Esophagus squamous epithelium (tissue), 5 donors: ENCODE measurements at regions not wholly inside any gene's neighbourhood (a gene's known extent, or its start where the extent isn't known, plus 50 kb on each side); places are given as distances from the start of the nearest gene placed in this dataset.

Experiments
- DNase-seq: peaks from one replicate; lab custom pipeline; 2025; lab: John Stamatoyannopoulos, UW
- H3K27ac ChIP-seq, 4 donors: fragments of 200-600 bp; sonication (generic); one replicate each; pipeline ENCODE4 v1.5.1; 2016 to 2019; ENCODE audit warnings: mild to moderate bottlenecking in 1 of 4
- H3K27me3 ChIP-seq, 4 donors: fragments of 200-600 bp; sonication (generic); 1 replicate in 3 of 4; 2 replicates in 1 of 4; pipeline versions ENCODE4 v1.5.1 to v1.6.0; 2017 to 2021; ENCODE audit warnings: antibody characterized with exemption in 1 of 4
- H3K36me3 ChIP-seq, 3 donors: fragments of 200-600 bp; sonication (generic); one replicate each; pipeline ENCODE4 v1.5.1; 2016 to 2019
- H3K4me1 ChIP-seq, 3 donors: fragments of 200-600 bp; sonication (generic); one replicate each; pipeline ENCODE4 v1.5.1; 2017 to 2019
- H3K4me3 ChIP-seq, 4 donors: fragments of 200-600 bp; sonication (generic); 1 replicate in 3 of 4; 2 replicates in 1 of 4; pipeline ENCODE4 v1.5.1; 2016 to 2019; ENCODE audit warnings: mild to moderate bottlenecking in 2 of 4, moderate library complexity in 1 of 4
- H3K9me3 ChIP-seq, 3 donors: fragments of 200-600 bp; sonication (generic); one replicate each; pipeline ENCODE4 v1.5.1; 2016 to 2019
- CTCF ChIP-seq, 6 experiments: fragments of 450-650 bp in 4 of 6; fragments of 200-600 bp in 2 of 6; sonication (generic) in 2 of 6; IDR thresholded peaks; one replicate each; pipeline ENCODE4 v1.5.1; 2016 to 2019; ENCODE audit warnings: antibody characterized with exemption in 6 of 6, mild to moderate bottlenecking in 4 of 6, moderate library complexity in 4 of 6
- POLR2A ChIP-seq, 4 donors: fragments of 450-650 bp; IDR thresholded peaks; one replicate each; pipeline ENCODE4 v1.6.1; 2017; ENCODE audit warnings: antibody characterized with exemption in 4 of 4, mild to moderate bottlenecking in 4 of 4, moderate library complexity in 3 of 4
- WGBS, 2 donors: methylation state at CpG; one replicate each; pipeline ENCODE4 v1.1.5; 2018; 5-methylcytosine and 5-hydroxymethylcytosine counted together
- intact Hi-C: fragments of 100-400 bp; cut with DNase I; formaldehyde crosslinking; loops from one replicate; pipeline ENCODE4 v1.15.0; 2022
- donor health status: DM: yes; HTN: yes; CAD: no.

- Histone ChIP-seq H3K36me3 (no peaks in the 10 kb centered on the region), H3K9me3 (no peaks in the 10 kb centered on the region), H3K4me1 (peaks cover 0 to 31% (median 9%) of the 10 kb centered on the region in 3 donors), H3K27me3 (peaks cover 0 to 5% (median 0%) of the 10 kb centered on the region in 4 donors), H3K4me3 (peak overlapping the region; percentile 65 to 94 (median 86)), H3K27ac (peak overlapping the region; percentile 87 to 98 (median 93))
- intact Hi-C loops, result no loop called here
- DNase-seq, result no peak
- TF ChIP-seq CTCF (IDR thresholded peaks at IDR 0.05), result no peak
- TF ChIP-seq POLR2A (IDR thresholded peaks at IDR 0.05), result peak in 2 of 4 donors; percentile 45 to 61
- 0% methylated on average over 3 of the region's 110 CpGs; no CpG with 5 or more reads in 1 of the 2 donors for WGBS, 2 donors
Measured at GRCh38 chr10:91162495-91163268, 57.8 kb upstream of the PCGF5 start.

- peak in 2 of 4 donors; percentile 48 to 56 for TF ChIP-seq POLR2A (IDR thresholded peaks at IDR 0.05)
- no peak for TF ChIP-seq CTCF (IDR thresholded peaks at IDR 0.05)
- Histone ChIP-seq H3K27me3 (peaks cover 0 to 5% (median 0%) of the 10 kb centered on the region in 4 donors), H3K36me3 (no peaks in the 10 kb centered on the region), H3K4me1 (peaks cover 0 to 31% (median 9%) of the 10 kb centered on the region in 3 donors), H3K9me3 (no peaks in the 10 kb centered on the region), H3K27ac (peak overlapping the region; percentile 85 to 98 (median 93)), H3K4me3 (peak overlapping the region; percentile 65 to 94 (median 86))
- intact Hi-C loops, result no loop called here
- DNase-seq, result peak; percentile 7
- WGBS, 2 donors, result 0% methylated on average over 2 of the region's 77 CpGs; no CpG with 5 or more reads in 1 of the 2 donors
Measured at GRCh38 chr10:91163269-91163868, 57.1 kb upstream of the PCGF5 start.

- TF ChIP-seq POLR2A (IDR thresholded peaks at IDR 0.05), result peak in 2 of 4 donors; percentile 1 to 29
- no peak for TF ChIP-seq CTCF (IDR thresholded peaks at IDR 0.05)
- no peaks in the 10 kb centered on the region for H3K36me3 ChIP-seq
- WGBS, 2 donors, result 5 to 10% methylated on average over 8 to 27 of the region's 38 CpGs
- peak; percentile 40 for DNase-seq
- no peaks in the 10 kb centered on the region for H3K9me3 ChIP-seq
- peaks cover 0 to 5% (median 0%) of the 10 kb centered on the region in 4 donors for H3K27me3 ChIP-seq
- peak overlapping the region; percentile 65 to 94 (median 86) for H3K4me3 ChIP-seq
- intact Hi-C loops, result no loop called here
- peaks cover 0 to 31% (median 9%) of the 10 kb centered on the region in 3 donors for H3K4me1 ChIP-seq
- H3K27ac ChIP-seq, result peak overlapping the region; percentile 85 to 98 (median 93)
Measured at GRCh38 chr10:91163869-91164474, 56.5 kb upstream of the PCGF5 start.

- WGBS, 2 donors, result 65 to 66% methylated on average over 7 of the region's 7 CpGs
- H3K4me3 ChIP-seq, result peak overlapping the region in 3 of 4 donors; percentile 80 to 94 (median 92)
- H3K36me3 ChIP-seq, result no peaks in the 10 kb centered on the region
- H3K4me1 ChIP-seq, result peaks cover 0 to 31% (median 9%) of the 10 kb centered on the region in 3 donors
- intact Hi-C loops, result no loop called here
- no peak for DNase-seq
- H3K27ac ChIP-seq, result peak overlapping the region in 3 of 4 donors; percentile 85 to 98 (median 90)
- TF ChIP-seq CTCF (IDR thresholded peaks at IDR 0.05) (no peak), POLR2A (IDR thresholded peaks at IDR 0.05) (no peak)
- H3K9me3 ChIP-seq, result no peaks in the 10 kb centered on the region
- peaks cover 0 to 5% (median 0%) of the 10 kb centered on the region in 4 donors for H3K27me3 ChIP-seq
Measured at GRCh38 chr10:91164520-91165065, 55.9 kb upstream of the PCGF5 start.
